ENCODE measurements at regions not wholly inside any gene's neighbourhood (a gene's known extent, or its start where the extent isn't known, plus 50 kb on each side); places are given as distances from the start of the nearest gene placed in this dataset.

DNA sequence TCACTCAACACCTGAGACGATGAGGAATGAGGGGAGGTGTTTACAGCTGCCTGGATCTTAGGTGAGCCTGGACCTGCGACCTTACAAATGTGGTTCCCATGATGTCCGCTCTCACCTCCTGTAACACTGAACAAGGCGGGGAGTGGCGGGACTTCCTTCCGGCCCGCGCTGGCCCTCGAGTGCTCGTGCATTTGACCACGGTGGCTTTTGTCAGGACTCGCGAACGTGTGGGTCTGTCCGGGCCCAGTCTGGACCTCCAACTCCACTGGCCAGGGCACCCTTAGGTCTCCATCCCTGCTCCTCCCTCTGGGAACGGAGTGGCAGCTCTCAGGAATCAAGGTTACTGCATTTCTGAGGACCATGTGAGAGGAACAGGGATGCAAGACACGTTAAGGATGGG, 263.0 kb upstream of the SALL3 start:
- TF ChIP-seq CTCF (IDR thresholded peaks at IDR 0.05) (no peak), POLR2A (IDR thresholded peaks at IDR 0.05) (no peak)
